H9 (cell line): ENCODE measurements at regions not wholly inside any gene's neighbourhood (a gene's known extent, or its start where the extent isn't known, plus 50 kb on each side); places are given as distances from the start of the nearest gene placed in this dataset.

Source experiments
- DNase-seq: peaks from one replicate; pipeline ENCODE4 v3.0.0-alpha.2; 2017
- H2AFZ ChIP-seq: one replicate; pipeline ENCODE4 v1.6.1; 2013; ENCODE audit warnings: mild to moderate bottlenecking, low read length, control low read depth, moderate library complexity
- H2AK5ac ChIP-seq: 2 replicates; pipeline ENCODE4 v1.6.1; 2013; ENCODE audit warnings: low read length, control low read depth, mixed read lengths; ENCODE audit not compliant: insufficient read length
- H2BK120ac ChIP-seq: one replicate; pipeline ENCODE4 v1.6.1; 2013; ENCODE audit warnings: low read depth, mild to moderate bottlenecking, low read length, control low read depth, inconsistent platforms; ENCODE audit not compliant: poor library complexity, severe bottlenecking
- H2BK12ac ChIP-seq: 2 replicates; pipeline ENCODE4 v1.6.1; 2013; ENCODE audit warnings: low read length, control low read depth, mixed read lengths, low read depth; ENCODE audit not compliant: insufficient read length
- H2BK15ac ChIP-seq: 2 replicates; pipeline ENCODE4 v1.6.1; 2013; ENCODE audit warnings: low read depth, low read length, control low read depth
- H2BK20ac ChIP-seq: one replicate; pipeline ENCODE4 v1.6.1; 2013; ENCODE audit warnings: low read depth, mild to moderate bottlenecking, low read length, control low read depth, inconsistent platforms; ENCODE audit not compliant: poor library complexity, severe bottlenecking
- H2BK5ac ChIP-seq: 2 replicates; pipeline ENCODE4 v1.6.1; 2013; ENCODE audit warnings: low read length, control low read depth, mixed read lengths; ENCODE audit not compliant: insufficient read length
- H3K14ac ChIP-seq: 2 replicates; pipeline ENCODE4 v1.6.1; 2013; ENCODE audit warnings: low read length, control low read depth; ENCODE audit not compliant: insufficient read depth
- H3K18ac ChIP-seq: 2 replicates; pipeline ENCODE4 v1.6.1; 2013; ENCODE audit warnings: low read depth, mild to moderate bottlenecking, mixed read lengths, low read length, control low read depth; ENCODE audit not compliant: insufficient read length
- H3K23ac ChIP-seq: 2 replicates; pipeline ENCODE4 v1.6.1; 2013; ENCODE audit warnings: low read length, control low read depth, mixed read lengths, low read depth; ENCODE audit not compliant: insufficient read length
- H3K23me2 ChIP-seq: 2 replicates; pipeline ENCODE4 v1.6.1; 2013; ENCODE audit warnings: low read depth, mild to moderate bottlenecking, mixed read lengths, low read length, control low read depth; ENCODE audit not compliant: insufficient read length, poor library complexity, severe bottlenecking
- H3K27ac ChIP-seq: 2 replicates; pipeline ENCODE4 v1.5.1; 2013; ENCODE audit warnings: low read length, control low read depth, mixed read lengths, low read depth; ENCODE audit not compliant: insufficient read length
- H3K27me3 ChIP-seq: 2 replicates; pipeline ENCODE4 v1.6.1; 2013; ENCODE audit warnings: low read length, control low read depth, inconsistent platforms; ENCODE audit not compliant: insufficient read depth
- H3K4ac ChIP-seq: 2 replicates; pipeline ENCODE4 v1.6.1; 2013; ENCODE audit warnings: low read depth, mild to moderate bottlenecking, control low read depth, inconsistent platforms, low read length, moderate library complexity
- H3K4me1 ChIP-seq: 2 replicates; pipeline ENCODE4 v1.6.1; 2013; ENCODE audit warnings: low read length, control low read depth, inconsistent platforms; ENCODE audit not compliant: insufficient read depth
- H3K4me2 ChIP-seq: 2 replicates; pipeline ENCODE4 v1.6.1; 2013; ENCODE audit warnings: low read length, control low read depth, mixed read lengths; ENCODE audit not compliant: insufficient read length, insufficient read depth
- H3K56ac ChIP-seq: 2 replicates; pipeline ENCODE4 v1.6.1; 2013; ENCODE audit warnings: low read depth, mild to moderate bottlenecking, mixed read lengths, low read length, control low read depth; ENCODE audit not compliant: insufficient read length
- H3K79me1 ChIP-seq: 2 replicates; pipeline ENCODE4 v1.6.1; 2013; ENCODE audit warnings: low read depth, mild to moderate bottlenecking, moderate library complexity, low read length, control low read depth, inconsistent platforms; ENCODE audit not compliant: insufficient read depth, poor library complexity, severe bottlenecking
- H3K79me2 ChIP-seq: 2 replicates; pipeline ENCODE4 v1.6.1; 2013; ENCODE audit warnings: low read length, control low read depth, inconsistent platforms; ENCODE audit not compliant: insufficient read depth
- H3K9ac ChIP-seq: 2 replicates; pipeline ENCODE4 v1.6.1; 2013; ENCODE audit warnings: low read length, control low read depth, mixed read lengths; ENCODE audit not compliant: insufficient read length; ENCODE audit errors: extremely low read depth
- H3K9me3 ChIP-seq: one replicate; pipeline ENCODE4 v1.6.1; 2013; ENCODE audit warnings: low read depth, low read length, inconsistent platforms; ENCODE audit not compliant: control insufficient read depth
- H3T11ph ChIP-seq: one replicate; pipeline ENCODE4 v1.6.1; 2013; ENCODE audit warnings: mild to moderate bottlenecking, low read length, control low read depth, inconsistent platforms
- H4K20me1 ChIP-seq: one replicate; pipeline ENCODE4 v1.6.1; 2013; ENCODE audit not compliant: control insufficient read depth, insufficient read length, insufficient read depth
- H4K5ac ChIP-seq: 2 replicates; pipeline ENCODE4 v1.6.1; 2013; ENCODE audit warnings: low read depth, mild to moderate bottlenecking, mixed read lengths, low read length, control low read depth; ENCODE audit not compliant: insufficient read length
- H4K8ac ChIP-seq: replicated peaks from 2 replicates; pipeline ENCODE4 v1.6.1; 2013; ENCODE audit warnings: low read length, control low read depth, mixed read lengths, low read depth; ENCODE audit not compliant: insufficient read length
- H4K91ac ChIP-seq: 2 replicates; pipeline ENCODE4 v1.6.1; 2013; ENCODE audit warnings: low read depth, mild to moderate bottlenecking, moderate library complexity, mixed read lengths, low read length, control low read depth; ENCODE audit not compliant: insufficient read length
- H3K27ac Mint-ChIP-seq, 3 experiments: 2 replicates in 2 of 3; 3 replicates in 1 of 3; pipeline ENCODE4 v1.8.0; 2020 to 2021; ENCODE audit warnings: mixed read lengths in 3 of 3, mild to moderate bottlenecking in 1 of 3, moderate library complexity in 1 of 3
- H3K27me3 Mint-ChIP-seq: 2 replicates; pipeline ENCODE4 v1.8.0; 2021; ENCODE audit warnings: low read depth, mild to moderate bottlenecking, moderate library complexity, mixed read lengths
- H3K36me3 Mint-ChIP-seq, 3 experiments: 2 replicates in 2 of 3; 3 replicates in 1 of 3; pipeline ENCODE4 v1.8.0; 2020 to 2021; ENCODE audit warnings: low read depth in 3 of 3, mixed read lengths in 3 of 3; ENCODE audit not compliant: insufficient read depth in 1 of 3
- H3K4me1 Mint-ChIP-seq, 2 experiments: 2 replicates each; pipeline ENCODE4 v1.8.0; 2020; ENCODE audit warnings: mixed read lengths in 2 of 2
- H3K4me3 Mint-ChIP-seq, 2 experiments: 2 replicates in 1 of 2; 3 replicates in 1 of 2; pipeline ENCODE4 v1.8.0; 2020 to 2021; ENCODE audit warnings: mild to moderate bottlenecking in 2 of 2, mixed read lengths in 2 of 2, moderate library complexity in 1 of 2
- H3K9me3 Mint-ChIP-seq, 2 experiments: 2 replicates in 1 of 2; 3 replicates in 1 of 2; pipeline ENCODE4 v1.8.0; 2020; ENCODE audit warnings: mild to moderate bottlenecking in 2 of 2, mixed read lengths in 2 of 2, moderate library complexity in 1 of 2
- WGBS: extraction: QIAGEN DNeasy Blood & Tissue Kit; methylation state at CpG from one replicate; pipeline ENCODE4 v1.1.7; 2013; ENCODE audit warnings: missing lambda C conversion rate, low lambda C conversion rate, mixed read lengths; ENCODE audit not compliant: insufficient read length; ENCODE audit errors: extremely low coverage; 5-methylcytosine and 5-hydroxymethylcytosine counted together
- TF ChIP-seq, protein P1 (sequence below): fragments of 200-600 bp; sonication (generic); conservative IDR thresholded peaks from 3 replicates; pipeline ENCODE4 v1.8.0; 2021; ENCODE audit warnings: antibody characterized with exemption, mild to moderate bottlenecking

DNA sequence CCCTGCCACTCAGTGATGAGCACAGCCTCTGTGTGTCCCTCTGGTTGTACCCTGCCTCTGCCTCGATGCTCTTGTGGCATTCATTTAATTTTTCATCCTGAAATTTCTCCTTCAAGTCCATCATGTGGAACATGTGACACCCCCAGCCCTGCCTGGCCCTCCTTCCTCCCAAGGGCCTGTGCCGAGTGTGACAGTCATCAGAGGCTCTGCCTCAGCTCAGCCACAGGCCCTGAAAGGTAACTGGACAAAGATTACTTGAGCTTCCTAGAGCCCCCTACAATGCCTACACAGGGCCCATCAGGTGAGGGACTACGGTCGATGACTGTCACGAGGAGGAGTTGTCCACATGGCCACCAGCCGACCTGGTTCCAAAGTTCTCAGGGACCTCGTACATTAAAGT is 75.1 kb downstream of the C1QL2 start:
- Mint-ChIP-seq H3K27ac (no peak overlapping the region), H3K4me3 (no peak overlapping the region), H3K36me3 (no peaks in the 10 kb centered on the region)

More for the DNA sequence above, 75.1 kb downstream of the C1QL2 start:
- no peak overlapping the region for H2BK12ac ChIP-seq
- no peak overlapping the region for H2AK5ac ChIP-seq
- peaks cover 3% of the 10 kb centered on the region; the same call in 1 of the 2 replicates for H3K27me3 Mint-ChIP-seq
- no peak overlapping the region for H3T11ph ChIP-seq
- H3K4me1 ChIP-seq: no peaks in the 10 kb centered on the region
- no peak overlapping the region for H3K4ac ChIP-seq
- no peak overlapping the region for H4K8ac ChIP-seq
- no peak overlapping the region for H3K4me2 ChIP-seq
- H3K27me3 ChIP-seq: no peaks in the 10 kb centered on the region
- no peak overlapping the region for H3K14ac ChIP-seq
- no peak overlapping the region for H3K23ac ChIP-seq
- no peaks in the 10 kb centered on the region for H3K23me2 ChIP-seq
- no peak overlapping the region for H2BK120ac ChIP-seq
- H3K79me2 ChIP-seq: no peaks in the 10 kb centered on the region
- no peak overlapping the region for H3K18ac ChIP-seq
- H3K79me1 ChIP-seq: no peaks in the 10 kb centered on the region
- H2BK20ac ChIP-seq: no peak overlapping the region
- no peaks in the 10 kb centered on the region for H3K9me3 Mint-ChIP-seq
- no peaks in the 10 kb centered on the region for H4K20me1 ChIP-seq
- no peak overlapping the region for H3K9ac ChIP-seq
- no peak overlapping the region for H4K5ac ChIP-seq
- H2BK15ac ChIP-seq: no peak overlapping the region
- H2BK5ac ChIP-seq: no peak overlapping the region
- peaks cover 13 to 16% of the 10 kb centered on the region in 2 experiments for H3K4me1 Mint-ChIP-seq
- TF ChIP-seq, protein P1, sequence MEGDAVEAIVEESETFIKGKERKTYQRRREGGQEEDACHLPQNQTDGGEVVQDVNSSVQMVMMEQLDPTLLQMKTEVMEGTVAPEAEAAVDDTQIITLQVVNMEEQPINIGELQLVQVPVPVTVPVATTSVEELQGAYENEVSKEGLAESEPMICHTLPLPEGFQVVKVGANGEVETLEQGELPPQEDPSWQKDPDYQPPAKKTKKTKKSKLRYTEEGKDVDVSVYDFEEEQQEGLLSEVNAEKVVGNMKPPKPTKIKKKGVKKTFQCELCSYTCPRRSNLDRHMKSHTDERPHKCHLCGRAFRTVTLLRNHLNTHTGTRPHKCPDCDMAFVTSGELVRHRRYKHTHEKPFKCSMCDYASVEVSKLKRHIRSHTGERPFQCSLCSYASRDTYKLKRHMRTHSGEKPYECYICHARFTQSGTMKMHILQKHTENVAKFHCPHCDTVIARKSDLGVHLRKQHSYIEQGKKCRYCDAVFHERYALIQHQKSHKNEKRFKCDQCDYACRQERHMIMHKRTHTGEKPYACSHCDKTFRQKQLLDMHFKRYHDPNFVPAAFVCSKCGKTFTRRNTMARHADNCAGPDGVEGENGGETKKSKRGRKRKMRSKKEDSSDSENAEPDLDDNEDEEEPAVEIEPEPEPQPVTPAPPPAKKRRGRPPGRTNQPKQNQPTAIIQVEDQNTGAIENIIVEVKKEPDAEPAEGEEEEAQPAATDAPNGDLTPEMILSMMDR: no peak
- WGBS: no CpG with 5 or more reads among the region's 7 CpGs
- no peaks in the 10 kb centered on the region for H3K9me3 ChIP-seq
- H3K56ac ChIP-seq: no peak overlapping the region
- no peak overlapping the region for H3K27ac ChIP-seq
- no peak for DNase-seq
- no peak overlapping the region for H2AFZ ChIP-seq
- H4K91ac ChIP-seq: no peak overlapping the region
